Lower leg skin (tissue), 3 donors: ENCODE measurements at regions not wholly inside any gene's neighbourhood (a gene's known extent, or its start where the extent isn't known, plus 50 kb on each side); places are given as distances from the start of the nearest gene placed in this dataset.

ENCODE experiments used
- POLR2A ChIP-seq, 2 donors: fragments of 450-650 bp; IDR thresholded peaks; one replicate each; pipeline ENCODE4 v1.6.1; 2016 to 2017; ENCODE audit warnings: antibody characterized with exemption in 2 of 2, mild to moderate bottlenecking in 1 of 2, moderate library complexity in 1 of 2
- TF ChIP-seq, protein P1 (sequence below), 3 donors: fragments of 450-650 bp; IDR thresholded peaks; one replicate each; pipeline ENCODE4 v1.5.1; 2016; ENCODE audit warnings: antibody characterized with exemption in 3 of 3, mild to moderate bottlenecking in 3 of 3, moderate library complexity in 2 of 3

DNA sequence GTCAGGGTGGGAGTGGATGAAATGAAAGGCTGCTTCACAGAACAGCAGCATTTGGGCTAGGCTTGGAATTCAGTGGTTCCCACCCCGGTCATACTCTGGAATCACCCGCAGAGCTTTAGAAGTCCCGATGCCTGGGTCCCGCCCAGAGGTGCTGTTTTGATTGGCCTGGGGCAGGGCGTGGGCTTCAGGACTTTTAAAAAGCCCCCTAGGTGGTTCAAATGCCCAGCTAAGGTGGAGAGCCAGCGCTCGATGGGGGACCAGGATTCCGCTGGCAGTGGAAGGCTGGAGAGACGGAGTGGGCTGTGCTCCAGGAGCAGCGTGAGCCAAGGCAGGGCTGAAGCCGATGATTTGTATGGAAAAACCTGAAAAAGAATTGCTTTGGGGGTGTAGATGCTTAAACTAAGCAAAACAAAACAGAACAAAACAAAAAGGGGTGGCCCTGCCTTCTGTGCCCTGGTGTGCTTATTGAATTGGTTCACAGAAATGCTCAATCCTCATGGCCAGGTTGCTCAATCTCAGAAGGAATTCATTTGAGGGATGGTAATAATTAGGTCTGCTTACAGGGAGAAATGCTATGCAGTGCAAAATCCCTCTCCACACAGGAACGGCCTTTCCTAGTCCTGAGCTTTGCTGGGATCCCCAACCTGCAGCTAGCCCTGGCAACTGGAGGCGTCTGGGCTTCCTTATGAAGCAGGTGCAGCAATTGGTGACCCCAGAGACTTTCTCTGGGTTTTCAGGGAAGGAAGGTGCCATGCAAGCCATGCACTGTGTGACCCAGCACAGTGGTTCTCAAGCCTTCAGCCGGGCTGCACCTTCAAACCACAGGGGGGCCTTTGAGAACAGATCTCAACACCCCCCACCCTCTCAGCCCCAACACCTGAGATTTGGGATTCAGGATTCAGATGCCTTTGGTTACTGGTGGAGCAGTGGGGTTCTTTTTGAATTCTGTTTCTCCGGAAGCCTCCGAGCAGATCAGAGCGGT, 174.0 kb upstream of the ZNF618 start:
- no peak for TF ChIP-seq POLR2A (IDR thresholded peaks at IDR 0.05)
- TF ChIP-seq, protein P1, sequence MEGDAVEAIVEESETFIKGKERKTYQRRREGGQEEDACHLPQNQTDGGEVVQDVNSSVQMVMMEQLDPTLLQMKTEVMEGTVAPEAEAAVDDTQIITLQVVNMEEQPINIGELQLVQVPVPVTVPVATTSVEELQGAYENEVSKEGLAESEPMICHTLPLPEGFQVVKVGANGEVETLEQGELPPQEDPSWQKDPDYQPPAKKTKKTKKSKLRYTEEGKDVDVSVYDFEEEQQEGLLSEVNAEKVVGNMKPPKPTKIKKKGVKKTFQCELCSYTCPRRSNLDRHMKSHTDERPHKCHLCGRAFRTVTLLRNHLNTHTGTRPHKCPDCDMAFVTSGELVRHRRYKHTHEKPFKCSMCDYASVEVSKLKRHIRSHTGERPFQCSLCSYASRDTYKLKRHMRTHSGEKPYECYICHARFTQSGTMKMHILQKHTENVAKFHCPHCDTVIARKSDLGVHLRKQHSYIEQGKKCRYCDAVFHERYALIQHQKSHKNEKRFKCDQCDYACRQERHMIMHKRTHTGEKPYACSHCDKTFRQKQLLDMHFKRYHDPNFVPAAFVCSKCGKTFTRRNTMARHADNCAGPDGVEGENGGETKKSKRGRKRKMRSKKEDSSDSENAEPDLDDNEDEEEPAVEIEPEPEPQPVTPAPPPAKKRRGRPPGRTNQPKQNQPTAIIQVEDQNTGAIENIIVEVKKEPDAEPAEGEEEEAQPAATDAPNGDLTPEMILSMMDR (IDR thresholded peaks at IDR 0.05) = no peak
